WI38 (cell line): ENCODE measurements at regions not wholly inside any gene's neighbourhood (a gene's known extent, or its start where the extent isn't known, plus 50 kb on each side); places are given as distances from the start of the nearest gene placed in this dataset.

Experiments
- H3K4me3 ChIP-seq: 2 replicates; pipeline ENCODE4 v1.5.1; 2011; ENCODE audit warnings: low read depth, mild to moderate bottlenecking, control low read depth, low read length
- TF ChIP-seq, protein P1 (sequence below): IDR thresholded peaks from 2 replicates; pipeline ENCODE4 v1.5.1; 2012; ENCODE audit warnings: low read depth, mild to moderate bottlenecking, control low read depth, low read length

DNA sequence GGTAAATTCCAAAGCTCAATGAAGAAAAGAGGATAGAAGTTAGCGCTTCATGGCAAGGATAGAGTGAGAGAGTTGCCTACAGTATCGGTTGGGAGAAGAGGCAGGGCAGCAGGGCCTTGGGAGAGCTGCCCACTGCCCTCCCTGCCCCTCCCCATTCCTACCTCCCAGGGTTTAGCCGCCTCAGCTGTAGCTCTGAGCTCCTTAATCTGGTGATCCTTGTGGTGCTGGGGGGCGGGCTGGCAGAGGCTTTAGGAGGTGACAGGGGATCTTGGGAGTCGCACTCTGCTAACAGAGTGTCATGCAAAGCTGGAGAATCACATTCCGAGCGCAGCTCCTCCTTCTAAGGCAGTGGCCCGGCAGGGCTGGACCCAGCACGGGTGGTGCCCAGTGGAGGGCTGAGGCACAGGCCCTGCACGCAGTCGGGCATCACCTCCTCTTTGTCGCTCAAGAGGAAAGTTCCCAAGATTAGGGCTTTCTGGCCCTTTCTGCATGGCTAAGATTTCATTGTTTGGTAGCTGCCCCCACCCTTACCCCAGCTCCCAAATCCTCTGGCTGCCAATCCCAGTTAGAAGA lies 57.1 kb upstream of the POLG start:
- TF ChIP-seq, protein P1, sequence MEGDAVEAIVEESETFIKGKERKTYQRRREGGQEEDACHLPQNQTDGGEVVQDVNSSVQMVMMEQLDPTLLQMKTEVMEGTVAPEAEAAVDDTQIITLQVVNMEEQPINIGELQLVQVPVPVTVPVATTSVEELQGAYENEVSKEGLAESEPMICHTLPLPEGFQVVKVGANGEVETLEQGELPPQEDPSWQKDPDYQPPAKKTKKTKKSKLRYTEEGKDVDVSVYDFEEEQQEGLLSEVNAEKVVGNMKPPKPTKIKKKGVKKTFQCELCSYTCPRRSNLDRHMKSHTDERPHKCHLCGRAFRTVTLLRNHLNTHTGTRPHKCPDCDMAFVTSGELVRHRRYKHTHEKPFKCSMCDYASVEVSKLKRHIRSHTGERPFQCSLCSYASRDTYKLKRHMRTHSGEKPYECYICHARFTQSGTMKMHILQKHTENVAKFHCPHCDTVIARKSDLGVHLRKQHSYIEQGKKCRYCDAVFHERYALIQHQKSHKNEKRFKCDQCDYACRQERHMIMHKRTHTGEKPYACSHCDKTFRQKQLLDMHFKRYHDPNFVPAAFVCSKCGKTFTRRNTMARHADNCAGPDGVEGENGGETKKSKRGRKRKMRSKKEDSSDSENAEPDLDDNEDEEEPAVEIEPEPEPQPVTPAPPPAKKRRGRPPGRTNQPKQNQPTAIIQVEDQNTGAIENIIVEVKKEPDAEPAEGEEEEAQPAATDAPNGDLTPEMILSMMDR, result no peak
- H3K4me3 ChIP-seq, result no peak overlapping the region

DNA sequence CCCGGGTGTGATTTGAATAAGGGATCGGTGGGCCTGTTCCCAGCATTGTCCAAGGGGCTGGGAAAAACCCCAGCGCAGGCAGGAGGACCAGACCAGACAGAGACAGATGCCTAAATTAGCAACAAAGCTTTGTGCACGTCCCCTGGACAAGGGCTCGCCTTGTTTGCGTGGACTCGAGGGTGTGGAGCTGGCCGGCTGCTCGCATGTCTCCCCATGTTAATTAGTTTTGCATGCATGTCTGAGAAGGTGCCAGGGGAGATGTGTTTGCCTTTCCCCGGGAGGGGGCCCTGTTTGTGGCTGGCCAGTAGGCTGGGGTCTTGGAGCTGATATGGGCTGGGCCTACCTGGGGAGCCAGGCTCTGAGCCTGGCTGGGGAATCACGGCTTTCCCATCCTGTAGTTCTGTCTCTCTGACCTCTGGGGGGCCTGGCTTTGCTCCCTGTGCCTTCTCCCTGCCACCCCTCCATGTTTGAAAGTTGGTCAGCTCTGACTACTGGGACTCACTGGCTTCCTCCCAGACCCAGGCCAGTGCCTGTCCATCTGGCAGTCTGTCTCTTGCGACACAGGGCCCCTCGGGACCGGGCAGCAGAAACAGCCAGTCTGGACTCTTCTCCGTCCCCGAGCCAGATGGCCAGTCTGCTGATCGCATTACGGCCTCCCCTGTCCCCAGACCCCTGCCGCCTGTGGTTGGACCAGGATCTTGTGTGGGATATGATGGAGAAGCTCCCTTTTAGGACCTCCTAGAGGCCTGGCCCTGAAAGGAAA lies 55.4 kb upstream of the POLG start:
- no peak overlapping the region for H3K4me3 ChIP-seq
- TF ChIP-seq, protein P1, result no peak

DNA sequence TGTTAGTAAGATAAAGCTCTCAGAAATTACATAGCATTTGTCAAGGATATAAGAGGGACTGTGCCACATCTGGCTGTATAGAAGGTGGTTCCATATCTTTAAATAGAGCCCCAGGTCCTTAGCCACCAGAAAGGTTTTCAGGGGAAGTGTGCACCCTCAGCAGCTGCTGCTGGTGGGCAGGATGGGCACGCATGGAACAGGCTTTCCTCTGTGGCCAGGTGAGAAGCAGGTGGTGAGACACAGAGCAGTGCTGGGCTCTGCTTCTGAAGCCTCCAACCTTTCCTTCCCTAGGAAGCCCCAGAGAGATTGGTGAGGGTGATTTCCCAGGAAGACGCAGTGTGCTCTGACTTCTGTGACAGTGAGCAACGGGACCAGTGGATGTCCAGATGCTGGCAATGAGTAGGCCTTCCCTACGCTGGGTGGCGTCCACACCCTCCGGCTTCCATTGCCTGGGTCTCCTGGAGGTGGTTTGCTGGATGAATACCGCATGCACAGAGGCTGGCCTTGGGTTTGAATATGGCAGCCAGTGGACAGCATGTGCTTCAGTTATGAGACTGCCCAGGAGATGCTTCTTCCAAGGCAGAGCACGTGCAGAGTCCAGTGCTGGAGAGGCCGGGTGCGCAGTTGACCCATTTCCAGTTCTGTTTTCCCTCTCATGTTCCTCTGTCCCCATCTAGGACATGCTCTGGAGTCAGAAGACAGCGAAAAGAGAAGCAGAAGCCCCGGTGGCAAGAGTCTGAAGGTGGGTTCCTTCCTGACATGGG lies 52.7 kb upstream of the POLG start:
- TF ChIP-seq, protein P1, result no peak
- H3K4me3 ChIP-seq, result no peak overlapping the region

DNA sequence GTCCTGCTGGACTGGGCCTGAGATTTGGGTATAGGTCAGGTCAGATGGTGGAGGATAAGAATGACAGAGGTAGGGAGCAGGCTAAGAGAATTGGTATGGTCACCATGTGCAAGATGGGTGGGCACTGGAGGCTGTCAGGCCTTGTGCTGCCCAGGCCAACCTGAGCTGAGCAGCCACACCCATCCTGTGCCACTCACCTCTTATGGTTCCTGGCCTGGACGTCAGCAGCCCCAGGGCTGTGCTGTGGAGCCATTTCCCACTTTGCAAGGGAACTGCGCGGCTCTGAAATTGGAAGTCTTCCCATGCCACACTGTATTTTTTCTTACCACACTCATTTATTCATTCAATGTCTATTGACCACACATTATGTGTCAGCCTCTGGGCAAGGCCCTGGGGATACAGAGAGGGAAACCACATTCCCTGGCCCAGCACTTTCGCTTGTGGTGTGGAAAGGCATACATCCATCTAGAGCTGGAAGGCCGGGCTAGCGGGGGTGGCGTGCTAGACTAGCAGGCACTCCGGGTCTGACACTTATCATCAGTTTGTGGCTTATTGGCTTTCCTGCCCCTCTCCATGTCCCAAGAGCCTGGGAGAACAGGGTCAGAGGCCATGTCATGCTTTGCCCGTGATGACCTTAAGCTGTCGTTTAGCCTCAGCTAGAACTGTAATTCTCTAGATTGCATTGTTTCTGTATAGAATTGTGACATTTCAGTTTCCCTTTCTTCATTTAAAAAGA lies 51.1 kb upstream of the POLG start:
- TF ChIP-seq, protein P1, result no peak
- H3K4me3 ChIP-seq, result no peak overlapping the region
